T-helper 1 cell treated with Interleukin-12 subunit alpha and Interleukin-12 subunit beta and Interleukin-4 antibody, amounts not matched to agents 30 ng/mL and 1 ng/mL, for 36 hours (primary cell): ENCODE measurements at regions not wholly inside any gene's neighbourhood (a gene's known extent, or its start where the extent isn't known, plus 50 kb on each side); places are given as distances from the start of the nearest gene placed in this dataset.

Experiments used
- intact Hi-C: fragments of 100-400 bp; cut with micrococcal nuclease; formaldehyde crosslinking; loops from one replicate; pipeline ENCODE4 v1.15.1; 2024

- intact Hi-C loops = loop anchor here (1.0 kb wide), 1 partner anchor 66 kb away; no protein-coding TSS in a partner anchor
These were observed 65.0 kb upstream of the TES start for GRCh38 chr7:116145245-116145852.

- intact Hi-C loops = no loop called here
These were observed 62.2 kb upstream of the TES start for GRCh38 chr7:116148108-116148507.

- intact Hi-C loops = no loop called here
These were observed 61.7 kb upstream of the TES start for GRCh38 chr7:116148626-116149025.

GRCh38 chr7:116150588-116150987 lies 59.8 kb upstream of the TES start:
- intact Hi-C loops = no loop called here

- intact Hi-C loops = no loop called here
These were observed 58.1 kb upstream of the TES start for GRCh38 chr7:116152276-116152675.

- intact Hi-C loops = no loop called here
These were observed 57.3 kb upstream of the TES start for GRCh38 chr7:116153050-116153449.

- intact Hi-C loops = no loop called here
These were observed 50.6 kb upstream of the TES start for GRCh38 chr7:116159711-116160110.
